Activated effector memory CD4-positive, alpha-beta T cell treated with anti-CD3 and anti-CD28 coated beads, Interleukin-2, amount 50 U/mL, for 16 hours (primary cell): ENCODE measurements at regions not wholly inside any gene's neighbourhood (a gene's known extent, or its start where the extent isn't known, plus 50 kb on each side); places are given as distances from the start of the nearest gene placed in this dataset.
A peak's percentile ranks its signal among the peaks of the same experiment; 100 is the strongest.
"Not testable (repeated sequence)": the region's sequence is repeated elsewhere in the genome, so short reads cannot be mapped to it uniquely, and the experiment has no call there.

Experiments
- DNase-seq: peaks from one replicate; pipeline ENCODE4 v3.0.0-alpha.2; 2020

DNA sequence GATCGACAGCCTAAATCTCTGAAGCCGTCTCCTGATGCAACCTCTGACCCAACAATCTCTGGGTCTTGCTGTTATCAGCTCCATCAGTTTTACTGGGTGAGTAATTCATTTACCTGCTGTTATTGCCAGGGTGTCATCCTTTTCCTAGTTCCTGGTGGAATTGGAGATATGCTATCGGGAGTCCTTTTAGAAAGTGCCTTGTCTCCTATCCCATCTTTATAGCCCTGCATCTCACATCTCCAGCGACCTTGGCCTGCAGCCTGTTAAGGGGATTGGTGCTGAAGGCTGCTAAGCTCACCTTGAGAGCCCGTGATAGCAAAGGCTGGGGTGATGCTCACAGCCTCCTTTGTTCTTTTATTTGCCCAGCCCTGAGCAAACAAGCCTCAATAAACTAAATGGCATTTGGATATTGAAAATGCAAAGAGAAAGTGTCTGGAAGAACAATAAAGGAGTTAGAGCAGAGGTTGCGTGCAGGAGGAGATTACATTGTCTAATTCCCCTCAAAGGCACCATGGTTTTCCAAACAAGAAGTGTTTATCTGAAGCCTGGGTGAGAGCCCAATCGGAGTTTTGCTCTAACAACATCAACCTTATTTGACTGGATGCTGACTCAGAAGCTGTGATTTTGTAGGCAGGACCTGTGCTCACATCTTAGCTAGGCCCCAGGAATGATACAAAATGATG is 101.8 kb downstream of the RPLP1 start:
- no peak for DNase-seq

DNA sequence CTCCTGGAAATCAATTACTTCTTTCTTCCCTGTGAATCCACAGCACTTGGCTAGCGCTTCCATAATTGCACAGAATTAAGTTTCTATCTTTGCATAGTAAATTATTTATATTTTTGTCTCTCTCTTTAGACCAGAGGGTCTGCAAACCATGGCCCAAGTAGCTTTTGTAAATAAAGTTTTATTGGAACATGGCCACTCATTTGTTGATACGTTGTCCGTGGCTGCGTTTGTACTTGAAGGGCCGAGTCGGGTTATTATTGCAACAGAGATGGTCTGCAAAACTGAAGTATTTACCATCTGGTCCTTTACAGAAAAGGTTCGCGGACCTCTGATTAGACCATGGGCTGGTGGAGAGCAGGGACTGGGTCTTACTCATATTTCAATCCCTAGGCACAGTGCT is 102.5 kb downstream of the RPLP1 start:
- no peak for DNase-seq

DNA sequence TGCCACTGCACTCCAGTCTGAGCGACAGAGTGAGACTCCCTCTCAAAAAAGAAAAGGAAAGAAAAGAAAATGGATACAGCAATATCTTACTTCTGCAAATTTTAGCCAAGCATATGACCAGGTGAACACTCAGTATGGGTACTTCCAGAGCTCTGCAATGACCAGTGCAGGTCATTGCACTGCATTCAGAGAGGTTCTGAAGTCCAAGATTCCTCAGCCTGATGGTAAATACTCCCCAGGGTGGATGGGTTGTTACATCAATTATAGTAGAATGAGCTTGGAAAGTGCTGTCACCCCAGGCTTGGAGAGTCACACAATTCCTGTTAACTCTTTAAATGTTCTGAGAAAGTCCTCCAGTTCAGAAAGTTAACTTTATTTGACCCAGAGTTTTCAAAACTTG is 103.7 kb downstream of the RPLP1 start:
- no peak for DNase-seq

DNA sequence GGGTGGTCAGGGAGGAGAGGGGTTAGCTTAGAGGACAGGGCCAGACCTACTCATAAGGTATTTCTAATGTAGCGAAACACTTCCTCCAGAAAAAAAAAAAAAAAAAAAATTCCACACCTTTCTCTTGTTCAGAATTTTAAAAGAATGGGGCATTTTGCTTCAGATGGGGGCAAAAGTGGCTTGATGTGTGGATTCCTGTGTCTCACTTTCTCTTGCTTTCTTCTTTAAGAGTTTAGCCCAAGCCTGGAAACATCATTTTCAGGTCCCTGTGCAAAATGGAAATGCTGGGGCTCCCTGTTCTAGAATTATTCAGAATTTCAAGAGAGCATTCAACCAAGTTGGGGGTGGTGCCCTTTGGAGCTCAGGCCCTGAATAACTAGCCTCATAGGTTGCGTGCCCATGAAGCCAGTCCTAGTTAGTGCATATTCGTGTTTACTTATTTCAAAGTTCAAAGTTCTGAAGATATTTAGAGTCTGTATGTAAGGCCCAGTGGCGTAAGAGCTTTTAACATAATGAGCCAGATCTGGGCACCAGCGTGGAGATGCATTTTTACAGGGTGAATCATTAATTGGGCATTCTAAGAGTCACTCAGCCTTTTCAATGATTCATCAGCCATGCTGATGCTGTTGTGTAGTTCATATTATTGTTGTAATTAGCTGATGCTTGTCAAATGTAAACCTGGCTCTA is 104.5 kb downstream of the RPLP1 start:
- no peak for DNase-seq

DNA sequence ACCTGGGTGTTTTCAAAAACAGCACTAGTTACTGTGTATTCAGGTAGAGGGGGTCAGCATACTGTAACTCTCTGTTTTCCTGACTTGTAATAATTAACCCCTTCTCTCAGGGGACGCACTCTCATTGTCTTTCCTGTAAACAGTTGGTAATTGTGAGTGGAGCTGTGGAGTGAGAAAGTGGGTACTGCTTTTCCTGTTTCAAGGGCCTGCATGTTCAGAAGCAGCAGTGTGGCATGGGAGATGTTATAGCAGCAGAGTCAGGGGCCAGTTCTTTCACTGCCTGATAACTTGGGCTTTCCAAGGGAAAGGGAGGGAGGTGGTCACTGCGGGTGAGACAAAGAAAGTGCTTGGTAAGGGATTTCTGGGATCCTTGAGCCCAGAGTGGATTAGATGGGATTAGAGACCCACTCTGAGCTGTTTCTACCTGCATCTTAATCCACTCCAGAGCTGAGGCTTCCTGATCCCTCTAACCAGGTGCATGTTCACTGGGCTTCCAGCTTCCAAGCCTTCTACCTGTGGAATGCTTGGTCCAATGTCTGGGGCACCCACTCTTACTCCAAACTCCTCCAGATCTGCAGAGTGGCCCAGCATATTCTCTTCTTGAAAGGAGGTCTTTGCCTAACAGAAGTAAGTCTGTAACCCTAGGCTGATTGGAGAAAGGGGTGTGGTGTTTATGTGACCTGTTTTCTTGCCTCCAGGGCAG is 105.2 kb downstream of the RPLP1 start:
- DNase-seq: no peak

DNA sequence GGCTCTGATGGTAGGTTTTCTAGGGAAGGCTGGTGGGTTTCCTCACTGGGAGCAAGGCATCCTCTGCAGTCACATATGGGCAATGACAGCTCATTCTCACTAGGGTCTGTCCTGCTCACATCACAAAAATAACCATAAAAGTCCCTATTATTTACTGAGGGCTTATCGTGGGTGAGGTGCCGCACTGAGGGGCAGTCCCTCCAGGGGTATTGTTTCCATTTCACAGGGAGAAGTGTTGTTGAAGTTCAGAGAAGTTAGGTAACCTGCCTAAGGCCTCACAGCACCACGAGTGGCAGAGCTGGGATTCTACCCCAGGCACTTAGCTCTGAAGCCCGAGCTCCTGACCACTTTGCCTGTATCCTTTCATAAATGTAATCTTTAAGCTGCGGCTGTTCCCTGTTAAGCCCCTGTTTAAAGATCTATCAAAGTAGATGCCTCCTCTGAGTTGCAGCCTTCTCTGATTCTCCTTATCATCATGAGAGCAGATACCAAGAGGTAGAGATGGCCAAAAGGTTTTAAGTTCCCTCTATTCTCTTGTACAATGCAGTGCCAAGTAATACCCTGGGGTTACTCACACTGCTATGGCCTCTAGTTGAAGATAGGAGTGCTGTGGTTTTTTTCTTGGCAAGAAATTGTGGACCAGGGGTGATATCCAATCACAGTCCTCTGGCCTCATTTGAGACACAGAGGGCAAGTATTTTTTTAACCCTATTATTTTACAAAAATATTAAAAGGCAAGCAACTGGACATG is 107.0 kb downstream of the RPLP1 start:
- DNase-seq: no peak

DNA sequence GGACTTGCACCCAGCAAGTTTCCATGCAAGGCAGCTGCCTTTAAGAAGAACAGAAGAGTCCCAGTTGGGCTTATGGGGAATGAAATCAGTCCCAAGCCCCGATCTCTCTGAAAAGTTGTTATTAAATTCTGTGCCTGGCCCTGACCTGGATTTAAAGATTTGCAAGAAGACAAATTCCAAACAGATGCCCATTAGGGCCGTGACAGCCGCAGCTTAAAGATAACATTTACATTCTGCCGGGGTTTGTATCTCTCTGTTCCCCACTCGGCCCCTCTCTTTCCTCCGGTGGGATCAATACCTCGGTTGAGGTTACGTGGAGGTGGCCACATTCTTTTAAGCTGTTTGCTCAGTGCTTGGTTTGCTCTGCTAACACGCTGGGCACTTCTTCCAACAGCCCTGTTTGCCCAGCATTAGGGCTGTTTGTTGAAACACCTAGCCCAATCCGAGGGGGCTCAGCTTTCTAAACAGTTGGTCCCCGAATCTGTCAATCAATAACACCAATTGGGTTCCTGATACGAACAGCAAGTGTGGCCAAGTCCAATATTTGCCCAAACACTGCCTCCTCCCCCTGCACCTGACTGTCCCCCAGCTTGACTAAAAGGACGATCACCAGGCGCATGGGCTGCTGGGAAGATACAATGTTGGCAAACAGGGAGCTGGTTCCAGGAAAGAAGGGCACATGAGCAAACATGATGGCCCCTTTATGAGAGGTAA is 108.6 kb downstream of the RPLP1 start:
- no peak for DNase-seq

DNA sequence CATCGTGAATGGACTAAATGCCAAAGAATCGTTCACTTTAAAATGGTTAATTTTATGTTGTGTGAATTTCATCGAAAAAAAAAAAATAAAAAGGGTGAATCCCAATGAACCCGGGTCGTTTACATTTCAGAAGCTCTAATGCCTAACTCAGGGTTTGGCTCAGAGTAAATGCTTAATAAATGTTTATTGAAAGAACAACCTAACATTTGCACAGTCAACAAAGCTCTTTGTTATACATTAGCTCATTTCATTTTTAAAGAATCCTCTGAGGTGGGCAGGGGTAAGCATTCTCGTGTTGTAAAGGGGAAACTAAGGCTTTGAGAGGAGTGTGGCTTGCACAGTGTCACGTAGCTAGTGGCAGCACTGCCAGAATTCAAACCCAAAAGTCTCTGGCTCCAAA is 109.5 kb downstream of the RPLP1 start:
- DNase-seq: no peak

DNA sequence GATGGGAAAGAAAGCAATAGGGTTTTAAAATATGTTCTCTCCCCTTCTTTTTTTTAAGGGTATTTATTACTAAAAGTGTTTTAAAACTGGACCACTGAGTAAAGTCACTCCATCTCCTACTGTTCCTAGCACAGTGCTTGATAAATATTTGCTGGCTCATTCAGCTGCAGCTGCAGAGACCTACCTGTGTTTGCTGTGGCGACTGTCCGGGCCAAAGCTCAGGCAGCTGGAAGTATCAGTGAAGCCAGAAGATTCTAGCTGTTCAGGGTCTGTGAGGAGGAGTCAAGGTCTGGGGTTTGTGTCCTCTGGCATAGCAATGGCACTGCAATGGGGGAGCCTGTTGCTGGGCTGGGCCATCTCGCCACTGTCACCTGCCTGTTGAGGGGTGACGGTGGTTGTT is 109.9 kb downstream of the RPLP1 start:
- no peak for DNase-seq

DNA sequence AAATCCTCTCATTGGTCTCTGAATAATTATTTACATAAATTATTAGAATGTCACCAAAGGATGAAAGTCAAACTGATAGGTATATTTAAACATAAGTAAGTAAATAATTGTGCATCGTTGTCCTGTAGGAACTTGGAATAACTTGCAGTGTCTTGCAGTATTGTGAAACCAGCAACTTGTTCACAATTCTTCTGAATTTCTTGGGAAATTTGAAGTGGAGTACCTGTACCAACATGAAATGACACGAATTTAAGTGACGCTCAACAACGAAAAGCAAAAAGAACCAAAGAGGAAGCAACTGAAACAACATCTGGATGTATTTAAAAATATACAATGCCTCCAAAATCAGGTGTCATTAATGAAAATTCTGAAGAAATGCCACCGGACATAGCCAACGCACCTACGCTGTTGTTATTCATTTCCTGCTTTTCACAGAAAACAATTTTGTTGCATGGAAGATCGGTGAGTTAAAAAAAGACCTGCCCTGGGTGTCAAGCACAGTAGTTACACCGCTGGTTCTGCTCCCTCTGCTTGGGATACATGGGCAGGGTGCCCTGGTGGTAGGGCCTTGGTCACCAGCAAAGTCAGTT is 112.5 kb downstream of the RPLP1 start:
- no peak for DNase-seq

DNA sequence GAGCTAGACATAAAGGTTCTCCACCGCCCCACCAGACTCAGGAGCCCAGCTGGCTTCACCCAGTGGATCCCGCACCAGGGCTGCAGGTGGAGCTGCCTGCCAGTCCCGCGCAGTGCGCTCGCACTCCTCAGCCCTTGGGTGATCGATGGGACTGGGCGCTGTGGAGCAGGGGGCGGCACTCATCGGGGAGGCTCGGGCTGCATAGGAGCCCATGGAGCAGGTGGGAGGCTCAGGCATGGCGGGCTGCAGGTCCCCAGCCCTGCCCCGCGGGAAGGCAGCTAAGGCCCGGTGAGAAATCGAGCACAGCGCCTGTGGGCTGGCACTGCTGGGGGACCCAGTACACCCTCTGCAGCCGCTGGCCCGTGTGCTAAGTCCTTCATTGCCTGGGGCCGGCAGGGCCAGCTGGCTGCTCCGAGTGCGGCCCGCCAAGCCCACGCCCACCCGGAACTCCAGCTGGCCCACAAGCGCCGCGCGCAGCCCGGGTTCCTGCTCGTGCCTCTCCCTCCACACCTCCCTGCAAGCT is 114.7 kb downstream of the RPLP1 start:
- not testable (repeated sequence) for DNase-seq

DNA sequence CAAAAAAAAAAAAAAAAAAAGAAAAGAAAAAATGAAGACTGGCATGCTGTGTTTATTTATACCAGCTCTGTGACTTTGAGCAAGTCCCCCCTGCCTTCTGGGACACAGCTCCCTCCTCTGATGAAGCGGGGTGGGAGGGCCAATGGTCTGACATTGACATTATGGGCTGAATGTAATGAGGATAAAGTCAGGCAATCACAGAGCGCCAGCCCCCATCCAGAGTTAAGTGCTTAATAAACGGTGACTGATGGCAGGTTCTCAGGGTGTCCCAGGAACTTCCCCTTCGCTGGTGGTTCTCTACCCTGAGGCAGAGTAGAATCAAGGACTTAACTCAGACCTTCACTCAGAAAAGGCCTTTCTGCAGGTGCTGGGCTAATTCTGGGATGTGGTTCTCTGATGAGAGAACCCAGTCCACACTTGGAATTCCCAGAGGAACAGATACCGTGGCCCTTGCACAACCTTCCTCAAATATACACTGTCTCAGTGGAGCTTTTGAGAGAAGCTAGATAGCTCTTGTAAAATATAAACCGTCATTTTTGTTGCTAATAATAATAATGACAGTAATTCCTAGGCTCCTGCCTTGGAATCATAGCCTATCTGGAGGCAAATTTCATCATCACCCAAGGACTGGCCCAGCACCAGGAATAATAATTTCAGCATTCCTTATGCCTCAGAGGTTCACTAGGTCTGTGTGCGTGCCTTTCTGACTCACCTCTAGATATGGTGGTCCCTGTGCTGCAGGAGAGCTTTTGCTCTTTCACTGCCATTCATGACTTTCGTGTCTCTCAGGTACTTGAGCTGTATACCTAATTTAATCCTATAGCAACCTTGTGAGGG is 115.8 kb downstream of the RPLP1 start:
- no peak for DNase-seq

DNA sequence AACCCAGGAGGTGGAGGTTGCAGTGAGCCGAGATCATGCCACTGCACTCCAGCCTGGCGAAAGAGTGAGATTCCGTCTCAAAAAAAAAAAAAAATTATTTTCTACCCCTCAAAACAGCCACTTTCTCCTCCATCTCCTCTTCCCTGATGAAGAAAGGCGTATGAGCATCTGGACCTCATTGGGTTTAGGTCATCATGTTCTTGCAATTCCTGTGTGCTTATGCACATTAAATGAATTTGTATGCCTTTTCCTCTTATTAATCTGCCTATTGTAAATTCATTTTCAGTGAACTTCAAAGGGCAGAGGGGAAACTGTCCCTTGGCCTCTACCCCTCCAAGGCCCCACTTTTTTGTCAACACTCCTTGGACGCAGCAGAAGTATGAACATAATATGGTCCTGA is 117.8 kb downstream of the RPLP1 start:
- no peak for DNase-seq

DNA sequence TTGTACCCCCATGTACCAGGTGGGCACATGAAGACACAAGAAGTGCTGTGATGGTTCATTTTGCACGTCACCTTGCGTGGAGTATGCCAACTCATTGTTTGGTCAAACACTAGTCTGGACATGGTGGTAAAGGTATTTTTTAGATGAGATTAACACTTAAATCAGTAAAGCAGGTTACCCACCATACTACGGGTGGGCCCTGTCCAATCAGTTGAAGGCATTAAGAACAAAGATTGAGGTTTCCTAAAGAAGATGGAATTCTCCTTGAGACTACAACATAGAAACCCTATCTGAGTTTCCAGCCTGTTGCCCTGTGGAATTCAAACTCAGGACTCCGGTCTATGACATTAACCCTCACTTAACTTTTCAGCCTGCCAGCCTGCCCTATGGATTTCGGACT is 118.4 kb downstream of the RPLP1 start:
- no peak for DNase-seq

DNA sequence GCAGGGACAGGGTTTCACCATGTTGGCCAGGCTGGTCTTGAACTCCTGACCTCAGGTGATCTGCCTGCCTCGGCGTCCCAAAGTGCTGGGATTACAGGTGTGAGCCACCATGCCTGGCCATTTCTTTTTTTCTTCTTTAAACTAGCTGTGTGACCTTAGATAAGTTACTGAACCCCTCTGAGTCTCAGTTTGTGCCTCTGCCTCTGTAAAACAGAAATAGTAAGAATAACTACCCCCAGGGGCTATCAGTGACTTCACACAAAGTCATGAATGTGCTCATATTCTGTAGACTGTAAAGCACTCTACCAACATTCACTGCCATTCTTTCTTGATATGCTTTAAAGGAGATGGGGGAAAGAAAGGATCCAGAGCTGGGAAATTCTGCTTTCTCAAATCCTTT is 120.7 kb downstream of the RPLP1 start:
- DNase-seq: not testable (repeated sequence)

DNA sequence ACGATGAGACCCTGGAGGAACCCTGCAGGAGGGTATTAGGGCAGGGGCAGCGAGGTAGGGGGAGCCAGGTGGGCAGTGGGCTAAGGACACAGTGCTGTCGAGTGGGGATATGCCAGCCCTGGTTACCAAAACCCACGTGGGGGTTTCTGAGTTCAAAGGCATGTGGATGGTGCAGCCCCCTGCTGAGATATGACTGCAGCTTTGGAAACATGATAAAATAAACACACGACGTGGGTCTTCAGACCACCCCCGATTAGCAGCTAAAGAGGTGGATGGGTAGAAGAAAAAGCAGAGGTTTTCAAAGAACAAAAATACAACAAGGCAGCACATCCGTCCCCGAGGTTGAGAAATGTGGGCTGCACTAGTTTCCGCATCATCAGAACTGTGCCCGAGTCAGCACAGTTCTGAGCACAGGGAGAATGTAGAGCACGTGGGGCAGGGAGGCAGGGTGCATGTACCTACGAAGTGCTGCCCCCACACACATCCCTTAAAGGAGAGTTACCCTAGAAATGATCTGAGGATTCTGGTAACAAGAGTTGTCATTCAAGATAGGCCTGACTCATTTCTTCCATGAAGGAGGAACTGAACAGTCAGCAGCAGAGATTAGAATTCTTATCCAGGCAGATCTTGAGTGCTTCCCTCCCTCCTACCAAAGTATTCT is 121.3 kb downstream of the RPLP1 start:
- DNase-seq: peak; percentile 79

DNA sequence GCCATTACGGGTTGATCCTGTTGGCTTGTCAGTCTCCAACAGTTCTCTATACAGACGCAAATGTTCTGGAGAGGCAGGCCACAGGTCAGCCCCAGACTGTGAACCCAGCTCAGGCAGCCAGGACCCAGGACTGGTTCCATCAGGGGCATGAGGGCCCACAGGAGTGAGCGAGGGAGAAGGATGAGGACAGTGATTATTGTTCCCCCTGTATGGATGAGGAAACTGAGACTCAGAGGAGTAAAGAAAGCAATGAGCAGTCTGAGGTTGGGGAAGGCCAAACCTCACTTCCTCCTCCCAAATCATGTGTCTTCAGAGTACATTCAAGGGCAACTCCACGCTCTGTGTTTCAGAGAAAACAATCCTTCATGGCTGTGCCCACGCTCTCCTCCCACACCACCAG is 121.9 kb downstream of the RPLP1 start:
- DNase-seq: no peak

DNA sequence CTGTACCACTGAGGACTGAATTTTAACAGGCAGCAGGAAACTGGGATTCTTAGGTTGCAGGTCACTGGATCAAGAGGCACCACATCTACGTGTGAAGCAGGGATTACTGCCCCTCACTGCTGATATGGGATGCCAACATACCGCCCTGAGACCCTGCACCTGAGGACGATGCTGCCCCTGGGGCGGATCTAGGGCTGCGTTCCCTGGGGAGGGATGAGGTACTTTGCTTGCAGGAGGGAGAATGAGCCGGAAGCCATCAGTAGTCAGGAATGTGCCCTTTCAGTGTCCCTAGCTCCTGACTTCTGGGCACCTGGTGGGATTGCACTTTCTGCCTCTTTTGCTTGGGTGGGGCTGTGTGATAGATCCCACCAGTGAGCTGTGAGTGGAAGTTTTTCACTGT is 122.8 kb downstream of the RPLP1 start:
- no peak for DNase-seq

DNA sequence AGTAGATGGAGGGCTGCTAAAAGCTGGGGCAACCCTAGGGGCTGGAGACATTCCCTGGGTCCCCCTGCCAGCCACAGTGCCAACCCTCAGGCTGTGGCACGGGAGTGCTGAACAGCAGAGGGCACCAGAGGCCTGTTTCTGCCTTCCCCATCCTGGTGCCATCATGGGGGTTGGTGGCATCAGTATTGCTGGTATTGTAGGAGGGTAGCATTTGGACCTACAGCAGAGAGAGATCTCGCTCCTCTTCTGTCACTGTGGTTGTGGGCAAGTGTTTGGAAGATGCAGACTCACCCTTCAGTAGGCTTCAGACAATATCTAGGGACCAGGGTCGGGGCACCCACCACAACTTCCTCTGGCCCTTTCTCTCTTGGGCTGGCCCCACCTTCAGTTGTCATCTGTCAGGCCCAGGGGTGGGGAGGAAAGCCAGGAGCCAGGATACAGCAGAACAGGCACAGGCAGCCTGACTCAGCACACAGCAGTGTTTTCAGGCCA is 123.5 kb downstream of the RPLP1 start:
- peak; percentile 88 for DNase-seq

DNA sequence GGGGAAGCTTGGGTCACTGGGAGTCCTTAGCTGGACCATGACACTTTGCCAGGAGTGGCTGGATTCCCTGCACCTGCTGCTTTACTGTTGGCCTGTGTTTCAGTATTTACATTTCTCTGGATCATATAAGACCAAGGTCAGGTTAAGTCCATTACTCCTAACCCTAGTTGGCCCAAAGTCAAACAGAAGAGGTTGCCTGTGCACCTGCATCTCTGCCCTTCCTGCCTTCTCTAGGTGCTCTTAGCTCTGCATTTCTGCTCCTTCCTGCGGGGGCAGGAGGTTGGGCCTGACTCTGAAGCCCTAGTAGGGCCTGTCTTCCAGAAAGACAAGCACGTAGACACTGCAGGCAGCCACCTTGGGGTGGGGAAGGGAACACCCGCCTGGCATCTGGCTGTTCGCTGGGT is 124.3 kb downstream of the RPLP1 start:
- no peak for DNase-seq

DNA sequence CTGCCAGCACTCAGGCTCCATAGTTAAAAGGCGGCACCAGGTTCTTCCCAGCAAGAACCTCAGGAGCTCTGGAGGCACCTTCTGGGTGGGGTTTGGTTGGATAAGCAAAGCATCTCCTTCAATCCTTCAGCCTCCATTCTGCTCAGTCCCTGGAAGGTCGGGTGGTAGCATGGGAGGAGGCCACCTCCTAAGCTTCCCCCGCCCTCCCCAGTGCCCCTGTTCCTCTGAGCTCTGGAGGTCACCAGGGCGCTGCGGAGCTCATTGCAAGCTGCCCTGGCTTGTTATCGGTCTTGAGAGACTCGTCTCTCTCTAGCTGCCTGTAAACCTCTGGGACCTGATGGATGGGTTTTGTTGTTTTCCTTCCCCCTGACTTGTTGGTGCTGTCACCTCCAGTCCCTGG is 124.8 kb downstream of the RPLP1 start:
- no peak for DNase-seq
